Ammon's horn (tissue), 1 donor: ENCODE measurements at regions not wholly inside any gene's neighbourhood (a gene's known extent, or its start where the extent isn't known, plus 50 kb on each side); places are given as distances from the start of the nearest gene placed in this dataset.

ENCODE experiments used
- DNase-seq: peaks from one replicate; pipeline ENCODE4 v3.0.0-alpha.2; 2016; ENCODE audit warnings: low spot score

GRCh38 chr5:116681334-116682013 lies 106.9 kb upstream of the SEMA6A start:
- no peak for DNase-seq

GRCh38 chr5:116675626-116675910 lies 100.9 kb upstream of the SEMA6A start:
- no peak for DNase-seq

GRCh38 chr5:116674881-116675625 lies 100.4 kb upstream of the SEMA6A start:
- no peak for DNase-seq

GRCh38 chr5:116673453-116673852 lies 98.8 kb upstream of the SEMA6A start:
- no peak for DNase-seq

- DNase-seq = no peak
Observed at GRCh38 chr5:116672203-116672602, 97.6 kb upstream of the SEMA6A start.

- no peak for DNase-seq
Observed at GRCh38 chr5:116671211-116671736, 96.7 kb upstream of the SEMA6A start.

GRCh38 chr5:116669261-116670031 lies 94.8 kb upstream of the SEMA6A start:
- peak; percentile 85 for DNase-seq

- DNase-seq = no peak
Observed at GRCh38 chr5:116668390-116668789, 93.8 kb upstream of the SEMA6A start.

GRCh38 chr5:116666901-116667300 lies 92.3 kb upstream of the SEMA6A start:
- no peak for DNase-seq

- no peak for DNase-seq
Observed at GRCh38 chr5:116664988-116665387, 90.4 kb upstream of the SEMA6A start.

GRCh38 chr5:116663081-116663480 lies 88.5 kb upstream of the SEMA6A start:
- DNase-seq = no peak

GRCh38 chr5:116661419-116661818 lies 86.8 kb upstream of the SEMA6A start:
- DNase-seq = no peak

GRCh38 chr5:116660929-116661328 lies 86.3 kb upstream of the SEMA6A start:
- no peak for DNase-seq

GRCh38 chr5:116658830-116659229 lies 84.2 kb upstream of the SEMA6A start:
- DNase-seq = no peak

GRCh38 chr5:116658141-116658540 lies 83.5 kb upstream of the SEMA6A start:
- DNase-seq = no peak

GRCh38 chr5:116655431-116655830 lies 80.8 kb upstream of the SEMA6A start:
- no peak for DNase-seq

- no peak for DNase-seq
Observed at GRCh38 chr5:116654925-116655324, 80.3 kb upstream of the SEMA6A start.

- DNase-seq = no peak
Observed at GRCh38 chr5:116652903-116653302, 78.3 kb upstream of the SEMA6A start.

GRCh38 chr5:116652196-116652729 lies 77.6 kb upstream of the SEMA6A start:
- DNase-seq = peak; percentile 95

- DNase-seq = no peak
Observed at GRCh38 chr5:116651653-116652052, 77.0 kb upstream of the SEMA6A start.

- no peak for DNase-seq
Observed at GRCh38 chr5:116650964-116651363, 76.3 kb upstream of the SEMA6A start.

- DNase-seq = peak; percentile 22
Observed at GRCh38 chr5:116650544-116650943, 75.9 kb upstream of the SEMA6A start.
